CD14-positive monocyte (primary cell): ENCODE measurements at regions not wholly inside any gene's neighbourhood (a gene's known extent, or its start where the extent isn't known, plus 50 kb on each side); places are given as distances from the start of the nearest gene placed in this dataset.
A peak's percentile ranks its signal among the peaks of the same experiment; 100 is the strongest.

Experiments used
- DNase-seq, 3 donors: peaks; one replicate each; pipeline ENCODE4 v3.0.0-alpha.2; 2011 to 2022
- H2AFZ ChIP-seq: 2 replicates; pipeline ENCODE4 v1.6.0; 2012; ENCODE audit warnings: mild to moderate bottlenecking, low read depth, low read length, inconsistent platforms; ENCODE audit not compliant: insufficient read depth, poor library complexity, severe bottlenecking
- H3K27ac ChIP-seq, 2 donors: 1 replicate in 1 of 2; 2 replicates in 1 of 2; pipeline ENCODE4 v1.5.1; 2012 to 2013; ENCODE audit warnings: low read length in 2 of 2, control low read depth in 1 of 2, inconsistent platforms in 1 of 2, low read depth in 1 of 2, mild to moderate bottlenecking in 1 of 2
- H3K27me3 ChIP-seq, 2 donors: one replicate each; pipeline versions ENCODE4 v1.6.0 to v1.6.1; 2011 to 2013; ENCODE audit warnings: low read length in 2 of 2; ENCODE audit not compliant: control insufficient read depth in 2 of 2, insufficient read depth in 2 of 2
- H3K36me3 ChIP-seq, 2 donors: replicated peaks in 1 of 2; 1 replicate in 1 of 2; 2 replicates in 1 of 2; pipeline versions ENCODE4 v1.5.1 to v1.6.1; 2012 to 2013; ENCODE audit warnings: low read length in 2 of 2, control low read depth in 1 of 2, inconsistent platforms in 1 of 2, mild to moderate bottlenecking in 1 of 2; ENCODE audit not compliant: insufficient read depth in 2 of 2, control insufficient read depth in 1 of 2
- H3K4me1 ChIP-seq, 2 donors: 1 replicate in 1 of 2; 2 replicates in 1 of 2; pipeline versions ENCODE4 v1.5.1 to v1.6.1; 2012 to 2013; ENCODE audit warnings: low read length in 2 of 2, control low read depth in 1 of 2, inconsistent platforms in 1 of 2, mild to moderate bottlenecking in 1 of 2, moderate library complexity in 1 of 2; ENCODE audit not compliant: insufficient read depth in 2 of 2, control insufficient read depth in 1 of 2
- H3K4me2 ChIP-seq: replicated peaks from 2 replicates; pipeline ENCODE3; 2012; ENCODE audit warnings: low read length, moderate library complexity, mild to moderate bottlenecking; ENCODE audit not compliant: poor library complexity, severe bottlenecking; ENCODE audit errors: extremely low read depth
- H3K4me3 ChIP-seq, 3 experiments: fragments of 200-600 bp in 1 of 3; sonication (generic) in 1 of 3; replicated peaks in 1 of 3; 1 replicate in 2 of 3; 2 replicates in 1 of 3; pipeline ENCODE4 v1.5.1; 2011 to 2013; ENCODE audit warnings: low read length in 3 of 3, mild to moderate bottlenecking in 3 of 3, control low read depth in 2 of 3, low read depth in 2 of 3, inconsistent platforms in 1 of 3, moderate library complexity in 1 of 3
- H3K79me2 ChIP-seq: 2 replicates; pipeline ENCODE4 v1.6.0; 2012; ENCODE audit warnings: mild to moderate bottlenecking, control low read depth, inconsistent platforms, low read length, moderate library complexity; ENCODE audit not compliant: insufficient read depth
- H3K9ac ChIP-seq: 2 replicates; pipeline ENCODE4 v1.6.0; 2017; ENCODE audit warnings: low read length, mild to moderate bottlenecking; ENCODE audit not compliant: insufficient read depth, poor library complexity, severe bottlenecking
- H3K9me3 ChIP-seq, 2 donors: replicated peaks in 1 of 2; 1 replicate in 1 of 2; 2 replicates in 1 of 2; pipeline versions ENCODE4 v1.5.1 to v1.6.1; 2012 to 2013; ENCODE audit warnings: low read length in 2 of 2, control low read depth in 1 of 2; ENCODE audit not compliant: control insufficient read depth in 1 of 2, insufficient read depth in 1 of 2
- H4K20me1 ChIP-seq: 2 replicates; pipeline ENCODE4 v1.6.0; 2012; ENCODE audit warnings: mild to moderate bottlenecking, low read length, control low read depth, moderate library complexity; ENCODE audit not compliant: insufficient read depth
- H3K27ac Mint-ChIP-seq, 7 donors: one replicate each; pipeline ENCODE4 v1.8.0; 2020; ENCODE audit warnings: mild to moderate bottlenecking in 7 of 7, mixed read lengths in 7 of 7, moderate library complexity in 6 of 7, inconsistent platforms in 2 of 7
- H3K27me3 Mint-ChIP-seq, 3 donors: one replicate each; pipeline ENCODE4 v1.8.0; 2021 to 2022; ENCODE audit warnings: low read depth in 3 of 3, mild to moderate bottlenecking in 3 of 3, mixed read lengths in 3 of 3, moderate library complexity in 3 of 3, inconsistent platforms in 1 of 3
- H3K36me3 Mint-ChIP-seq, 2 donors: one replicate each; pipeline ENCODE4 v1.8.0; 2020; ENCODE audit warnings: mixed read lengths in 2 of 2, inconsistent platforms in 1 of 2, mild to moderate bottlenecking in 1 of 2
- H3K4me1 Mint-ChIP-seq: one replicate; pipeline ENCODE4 v1.8.0; 2020; ENCODE audit warnings: mild to moderate bottlenecking, mixed read lengths
- H3K4me3 Mint-ChIP-seq, 2 donors: one replicate each; pipeline ENCODE4 v1.8.0; 2020; ENCODE audit warnings: mild to moderate bottlenecking in 2 of 2, mixed read lengths in 2 of 2, moderate library complexity in 1 of 2
- H3K9me3 Mint-ChIP-seq, 7 donors: one replicate each; pipeline ENCODE4 v1.8.0; 2020 to 2022; ENCODE audit warnings: mixed read lengths in 7 of 7, mild to moderate bottlenecking in 6 of 7, moderate library complexity in 6 of 7, inconsistent platforms in 2 of 7
- CTCF ChIP-seq: fragments of 200-600 bp; IDR thresholded peaks from one replicate; pipeline ENCODE4 v1.8.0; 2022; ENCODE audit warnings: antibody characterized with exemption, mild to moderate bottlenecking
- WGBS: methylation state at CpG from one replicate; pipeline ENCODE4 v1.1.5; 2013; ENCODE audit warnings: missing lambda C conversion rate; ENCODE audit not compliant: insufficient coverage; 5-methylcytosine and 5-hydroxymethylcytosine counted together
- intact Hi-C, 2 donors: fragments of 100-400 bp; cut with micrococcal nuclease; formaldehyde crosslinking; loops; one replicate each; pipeline versions ENCODE4 v1.15.0 to v1.15.1; 2023

GRCh38 chr10:31151301-31151700 is 119.6 kb upstream of the ZNF438 start:
- Mint-ChIP-seq H3K4me1 (peaks cover 8% of the 10 kb centered on the region), H3K9me3 (peaks cover 0 to 6% (median 0%) of the 10 kb centered on the region in 7 donors), H3K27ac (peak overlapping the region in 1 of 7 donors; percentile 40), H3K4me3 (no peak overlapping the region), H3K36me3 (no peaks in the 10 kb centered on the region), H3K27me3 (peaks cover 0 to 2% (median 1%) of the 10 kb centered on the region in 3 donors)
- Histone ChIP-seq H3K4me2 (no peak overlapping the region), H3K27ac (no peak overlapping the region), H4K20me1 (no peaks in the 10 kb centered on the region), H3K36me3 (no peaks in the 10 kb centered on the region), H3K9me3 (no peaks in the 10 kb centered on the region), H3K4me1 (peaks cover 4 to 7% of the 10 kb centered on the region in 2 donors), H3K9ac (no peak overlapping the region), H3K4me3 (no peak overlapping the region), H3K79me2 (no peaks in the 10 kb centered on the region), H3K27me3 (no peaks in the 10 kb centered on the region), H2AFZ (no peak overlapping the region)
- TF ChIP-seq CTCF, result no peak
- intact Hi-C loops, result no loop called here
- WGBS, result 100% methylated on average over 1 of the region's 2 CpGs
- DNase-seq, result no peak

GRCh38 chr10:31152421-31153135 is 120.9 kb upstream of the ZNF438 start:
- H3K79me2 ChIP-seq, result no peaks in the 10 kb centered on the region
- no peaks in the 10 kb centered on the region for H4K20me1 ChIP-seq
- H3K4me1 Mint-ChIP-seq, result no peaks in the 10 kb centered on the region
- no peak for DNase-seq
- H2AFZ ChIP-seq, result no peak overlapping the region
- H3K36me3 Mint-ChIP-seq, result no peaks in the 10 kb centered on the region
- 100% methylated on average over 1 of the region's 1 CpG for WGBS
- H3K9me3 Mint-ChIP-seq, result peaks cover 0 to 6% (median 0%) of the 10 kb centered on the region in 7 donors
- peaks cover 0 to 1% (median 0%) of the 10 kb centered on the region in 3 donors for H3K27me3 Mint-ChIP-seq
- no peak overlapping the region for H3K4me2 ChIP-seq
- H3K4me3 ChIP-seq, result no peak overlapping the region
- no peak overlapping the region for H3K4me3 Mint-ChIP-seq
- no peaks in the 10 kb centered on the region for H3K4me1 ChIP-seq
- no peaks in the 10 kb centered on the region for H3K27me3 ChIP-seq
- TF ChIP-seq CTCF, result no peak
- H3K27ac Mint-ChIP-seq, result no peak overlapping the region
- H3K36me3 ChIP-seq, result no peaks in the 10 kb centered on the region
- no peak overlapping the region for H3K9ac ChIP-seq
- intact Hi-C loops, result no loop called here
- no peak overlapping the region for H3K27ac ChIP-seq
- no peaks in the 10 kb centered on the region for H3K9me3 ChIP-seq
